Thyroid gland (tissue), 4 donors: ENCODE measurements at regions not wholly inside any gene's neighbourhood (a gene's known extent, or its start where the extent isn't known, plus 50 kb on each side); places are given as distances from the start of the nearest gene placed in this dataset.

ENCODE experiments used
- DNase-seq, 2 donors: peaks; one replicate each; pipeline ENCODE4 v3.0.0-alpha.2; 2019
- H3K27ac ChIP-seq, 3 donors: fragments of 200-600 bp; sonication (generic); 1 replicate in 2 of 3; 2 replicates in 1 of 3; pipeline ENCODE4 v1.5.1; 2016 to 2019; ENCODE audit warnings: mild to moderate bottlenecking in 1 of 3, moderate library complexity in 1 of 3
- H3K27me3 ChIP-seq: fragments of 200-600 bp; sonication (generic); one replicate; pipeline ENCODE4 v1.5.1; 2019
- H3K36me3 ChIP-seq, 2 donors: fragments of 200-600 bp; sonication (generic); one replicate each; pipeline ENCODE4 v1.5.1; 2016 to 2019
- H3K4me1 ChIP-seq, 2 donors: fragments of 200-600 bp; sonication (generic); one replicate each; pipeline ENCODE4 v1.5.1; 2017 to 2019
- H3K4me3 ChIP-seq, 3 donors: fragments of 200-600 bp; sonication (generic); replicated peaks in 1 of 3; 1 replicate in 2 of 3; 2 replicates in 1 of 3; pipeline ENCODE4 v1.5.1; 2016; ENCODE audit warnings: mild to moderate bottlenecking in 1 of 3
- H3K9me3 ChIP-seq: fragments of 200-600 bp; sonication (generic); one replicate; pipeline ENCODE4 v1.5.1; 2017
- CTCF ChIP-seq, 6 experiments: fragments of 200-600 bp in 3 of 6; fragments of 450-650 bp in 3 of 6; sonication (generic) in 3 of 6; IDR thresholded peaks; one replicate each; pipeline ENCODE4 v1.5.1; 2016 to 2019; ENCODE audit warnings: antibody characterized with exemption in 6 of 6, mild to moderate bottlenecking in 2 of 6, inconsistent platforms in 1 of 6, moderate library complexity in 1 of 6
- POLR2A ChIP-seq, 2 donors: fragments of 450-650 bp; IDR thresholded peaks; one replicate each; pipeline ENCODE4 v1.6.1; 2017; ENCODE audit warnings: antibody characterized with exemption in 2 of 2, mild to moderate bottlenecking in 2 of 2, moderate library complexity in 1 of 2
- WGBS, 2 donors: methylation state at CpG; one replicate each; pipeline ENCODE4 v1.1.5; 2017; 5-methylcytosine and 5-hydroxymethylcytosine counted together
- intact Hi-C: fragments of 100-400 bp; cut with DNase I; formaldehyde crosslinking; loops from one replicate; pipeline ENCODE4 v1.15.1; 2023

GRCh38 chr16:87195161-87195560, 122.0 kb downstream of the C16orf95 start:
- intact Hi-C loops: no loop called here
- Histone ChIP-seq H3K27me3 (no peaks in the 10 kb centered on the region), H3K27ac (no peak overlapping the region), H3K4me3 (no peak overlapping the region), H3K9me3 (no peaks in the 10 kb centered on the region), H3K4me1 (no peaks in the 10 kb centered on the region), H3K36me3 (no peaks in the 10 kb centered on the region)
- DNase-seq: no peak
- no peak for TF ChIP-seq POLR2A (IDR thresholded peaks at IDR 0.05)
- 86 to 99% methylated on average over 6 of the region's 6 CpGs for WGBS, 2 donors

GRCh38 chr16:87196231-87196630, 121.0 kb downstream of the C16orf95 start:
- Histone ChIP-seq H3K9me3 (no peaks in the 10 kb centered on the region), H3K27me3 (no peaks in the 10 kb centered on the region), H3K36me3 (no peaks in the 10 kb centered on the region), H3K4me1 (no peaks in the 10 kb centered on the region), H3K4me3 (no peak overlapping the region), H3K27ac (no peak overlapping the region)
- WGBS, 2 donors: 77% methylated on average over 7 of the region's 11 CpGs; no CpG with 5 or more reads in 1 of the 2 donors
- DNase-seq: no peak
- intact Hi-C loops: no loop called here
- TF ChIP-seq POLR2A (IDR thresholded peaks at IDR 0.05) (no peak), CTCF (IDR thresholded peaks at IDR 0.05) (no peak)

- intact Hi-C loops: no loop called here
- DNase-seq: no peak
- H3K4me3 ChIP-seq: no peak overlapping the region
- no peak overlapping the region for H3K27ac ChIP-seq
- H3K36me3 ChIP-seq: no peaks in the 10 kb centered on the region
- H3K9me3 ChIP-seq: no peaks in the 10 kb centered on the region
- 63 to 79% methylated on average over 2 of the region's 2 CpGs for WGBS, 2 donors
- H3K27me3 ChIP-seq: no peaks in the 10 kb centered on the region
- H3K4me1 ChIP-seq: no peaks in the 10 kb centered on the region
- TF ChIP-seq CTCF (IDR thresholded peaks at IDR 0.05) (no peak), POLR2A (IDR thresholded peaks at IDR 0.05) (no peak)
These were observed 120.5 kb downstream of the C16orf95 start for GRCh38 chr16:87196661-87197060.

- no peaks in the 10 kb centered on the region for H3K36me3 ChIP-seq
- H3K27ac ChIP-seq: no peak overlapping the region
- no peak overlapping the region for H3K4me3 ChIP-seq
- H3K4me1 ChIP-seq: no peaks in the 10 kb centered on the region
- intact Hi-C loops: no loop called here
- H3K9me3 ChIP-seq: no peaks in the 10 kb centered on the region
- DNase-seq: no peak
- H3K27me3 ChIP-seq: no peaks in the 10 kb centered on the region
- TF ChIP-seq CTCF (IDR thresholded peaks at IDR 0.05) (no peak), POLR2A (IDR thresholded peaks at IDR 0.05) (no peak)
- 44 to 46% methylated on average over 8 of the region's 8 CpGs for WGBS, 2 donors
These were observed 118.8 kb downstream of the C16orf95 start for GRCh38 chr16:87198328-87198832.

- no peak for DNase-seq
- WGBS, 2 donors: 82 to 87% methylated on average over 8 of the region's 8 CpGs
- Histone ChIP-seq H3K27ac (no peak overlapping the region), H3K4me3 (no peak overlapping the region), H3K27me3 (no peaks in the 10 kb centered on the region), H3K36me3 (no peaks in the 10 kb centered on the region), H3K4me1 (no peaks in the 10 kb centered on the region), H3K9me3 (no peaks in the 10 kb centered on the region)
- TF ChIP-seq CTCF (IDR thresholded peaks at IDR 0.05) (no peak), POLR2A (IDR thresholded peaks at IDR 0.05) (no peak)
- intact Hi-C loops: no loop called here
These were observed 118.3 kb downstream of the C16orf95 start for GRCh38 chr16:87198881-87199280.

GRCh38 chr16:87199379-87199778, 117.8 kb downstream of the C16orf95 start:
- DNase-seq: no peak
- no peaks in the 10 kb centered on the region for H3K36me3 ChIP-seq
- no peak overlapping the region for H3K4me3 ChIP-seq
- no peak overlapping the region for H3K27ac ChIP-seq
- intact Hi-C loops: no loop called here
- H3K27me3 ChIP-seq: no peaks in the 10 kb centered on the region
- no peaks in the 10 kb centered on the region for H3K4me1 ChIP-seq
- H3K9me3 ChIP-seq: no peaks in the 10 kb centered on the region
- 91 to 95% methylated on average over 3 of the region's 3 CpGs for WGBS, 2 donors
- TF ChIP-seq POLR2A (IDR thresholded peaks at IDR 0.05) (no peak), CTCF (IDR thresholded peaks at IDR 0.05) (no peak)
